ENCODE measurements at regions not wholly inside any gene's neighbourhood (a gene's known extent, or its start where the extent isn't known, plus 50 kb on each side); places are given as distances from the start of the nearest gene placed in this dataset.

DNA sequence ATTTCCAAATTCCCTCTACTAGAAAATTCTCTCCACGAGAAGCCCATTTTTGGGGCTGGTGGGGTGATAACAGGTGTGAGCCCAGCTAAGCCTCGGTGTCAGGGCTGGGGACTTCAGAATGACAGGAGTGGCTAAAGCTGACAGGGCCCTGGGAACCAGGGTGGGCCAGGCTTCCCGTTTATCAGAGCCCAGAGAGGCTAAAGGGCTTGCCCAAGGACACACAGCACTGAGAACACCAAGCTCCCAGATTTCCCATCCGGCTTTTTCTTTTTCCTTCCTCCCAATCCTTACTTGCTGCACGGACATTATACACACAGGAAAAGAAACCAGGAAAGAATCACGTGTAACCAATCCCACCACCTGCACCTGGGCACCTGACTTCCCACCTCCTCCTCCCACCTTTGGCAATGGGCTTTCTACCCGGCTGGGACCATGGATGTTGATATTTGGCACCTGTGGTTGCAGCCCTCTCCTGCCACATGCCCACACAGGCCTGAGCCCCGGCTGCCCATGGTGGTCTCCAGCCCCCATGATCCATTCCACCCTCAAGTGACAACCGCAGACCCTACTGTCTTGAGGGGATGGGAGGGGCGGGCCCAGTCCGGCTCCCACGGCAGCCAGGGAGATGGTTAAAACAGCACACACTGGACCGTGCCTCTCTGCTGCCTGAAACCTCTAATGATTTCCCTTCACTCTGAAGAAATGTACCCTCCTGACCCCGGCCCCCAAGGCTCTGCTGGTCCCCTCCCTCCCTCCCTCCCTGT lies 78.9 kb downstream of the ENGASE start:
- TF ChIP-seq, protein P1, sequence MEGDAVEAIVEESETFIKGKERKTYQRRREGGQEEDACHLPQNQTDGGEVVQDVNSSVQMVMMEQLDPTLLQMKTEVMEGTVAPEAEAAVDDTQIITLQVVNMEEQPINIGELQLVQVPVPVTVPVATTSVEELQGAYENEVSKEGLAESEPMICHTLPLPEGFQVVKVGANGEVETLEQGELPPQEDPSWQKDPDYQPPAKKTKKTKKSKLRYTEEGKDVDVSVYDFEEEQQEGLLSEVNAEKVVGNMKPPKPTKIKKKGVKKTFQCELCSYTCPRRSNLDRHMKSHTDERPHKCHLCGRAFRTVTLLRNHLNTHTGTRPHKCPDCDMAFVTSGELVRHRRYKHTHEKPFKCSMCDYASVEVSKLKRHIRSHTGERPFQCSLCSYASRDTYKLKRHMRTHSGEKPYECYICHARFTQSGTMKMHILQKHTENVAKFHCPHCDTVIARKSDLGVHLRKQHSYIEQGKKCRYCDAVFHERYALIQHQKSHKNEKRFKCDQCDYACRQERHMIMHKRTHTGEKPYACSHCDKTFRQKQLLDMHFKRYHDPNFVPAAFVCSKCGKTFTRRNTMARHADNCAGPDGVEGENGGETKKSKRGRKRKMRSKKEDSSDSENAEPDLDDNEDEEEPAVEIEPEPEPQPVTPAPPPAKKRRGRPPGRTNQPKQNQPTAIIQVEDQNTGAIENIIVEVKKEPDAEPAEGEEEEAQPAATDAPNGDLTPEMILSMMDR (IDR thresholded peaks at IDR 0.05) = no peak
- TF ChIP-seq IRF1 (CRISPR knock-in tag; IDR thresholded peaks at IDR 0.05) = no peak
- TF ChIP-seq, protein P2, sequence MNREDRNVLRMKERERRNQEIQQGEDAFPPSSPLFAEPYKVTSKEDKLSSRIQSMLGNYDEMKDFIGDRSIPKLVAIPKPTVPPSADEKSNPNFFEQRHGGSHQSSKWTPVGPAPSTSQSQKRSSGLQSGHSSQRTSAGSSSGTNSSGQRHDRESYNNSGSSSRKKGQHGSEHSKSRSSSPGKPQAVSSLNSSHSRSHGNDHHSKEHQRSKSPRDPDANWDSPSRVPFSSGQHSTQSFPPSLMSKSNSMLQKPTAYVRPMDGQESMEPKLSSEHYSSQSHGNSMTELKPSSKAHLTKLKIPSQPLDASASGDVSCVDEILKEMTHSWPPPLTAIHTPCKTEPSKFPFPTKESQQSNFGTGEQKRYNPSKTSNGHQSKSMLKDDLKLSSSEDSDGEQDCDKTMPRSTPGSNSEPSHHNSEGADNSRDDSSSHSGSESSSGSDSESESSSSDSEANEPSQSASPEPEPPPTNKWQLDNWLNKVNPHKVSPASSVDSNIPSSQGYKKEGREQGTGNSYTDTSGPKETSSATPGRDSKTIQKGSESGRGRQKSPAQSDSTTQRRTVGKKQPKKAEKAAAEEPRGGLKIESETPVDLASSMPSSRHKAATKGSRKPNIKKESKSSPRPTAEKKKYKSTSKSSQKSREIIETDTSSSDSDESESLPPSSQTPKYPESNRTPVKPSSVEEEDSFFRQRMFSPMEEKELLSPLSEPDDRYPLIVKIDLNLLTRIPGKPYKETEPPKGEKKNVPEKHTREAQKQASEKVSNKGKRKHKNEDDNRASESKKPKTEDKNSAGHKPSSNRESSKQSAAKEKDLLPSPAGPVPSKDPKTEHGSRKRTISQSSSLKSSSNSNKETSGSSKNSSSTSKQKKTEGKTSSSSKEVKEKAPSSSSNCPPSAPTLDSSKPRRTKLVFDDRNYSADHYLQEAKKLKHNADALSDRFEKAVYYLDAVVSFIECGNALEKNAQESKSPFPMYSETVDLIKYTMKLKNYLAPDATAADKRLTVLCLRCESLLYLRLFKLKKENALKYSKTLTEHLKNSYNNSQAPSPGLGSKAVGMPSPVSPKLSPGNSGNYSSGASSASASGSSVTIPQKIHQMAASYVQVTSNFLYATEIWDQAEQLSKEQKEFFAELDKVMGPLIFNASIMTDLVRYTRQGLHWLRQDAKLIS (CRISPR knock-in tag; IDR thresholded peaks at IDR 0.05; ENCODE audit: borderline replicate concordance) = no peak
- no peak for TF ChIP-seq SP1 (CRISPR knock-in tag; conservative IDR thresholded peaks at IDR 0.05)
- TF ChIP-seq ZNF281 (CRISPR knock-in tag; IDR thresholded peaks at IDR 0.05) = no peak
- no peak for TF ChIP-seq ATF6 (CRISPR knock-in tag; IDR thresholded peaks at IDR 0.05)
- TF ChIP-seq IRF2 (CRISPR knock-in tag; IDR thresholded peaks at IDR 0.05; ENCODE audit: borderline replicate concordance, low read depth) = no peak
- no peak for TF ChIP-seq JUN (CRISPR knock-in tag; IDR thresholded peaks at IDR 0.05)
- no peak for TF ChIP-seq RELA (CRISPR knock-in tag; IDR thresholded peaks at IDR 0.05; ENCODE audit: borderline replicate concordance)
- TF ChIP-seq KAT7 (CRISPR knock-in tag; IDR thresholded peaks at IDR 0.05; ENCODE audit: borderline replicate concordance) = no peak
- no peak for TF ChIP-seq USF2 (CRISPR knock-in tag; IDR thresholded peaks at IDR 0.05)

All from WTC11 (cell line).